ENCODE measurements at regions not wholly inside any gene's neighbourhood (a gene's known extent, or its start where the extent isn't known, plus 50 kb on each side); places are given as distances from the start of the nearest gene placed in this dataset.

- Histone ChIP-seq H3K36me3 (ENCODE audit: insufficient read depth, low read length) (no peaks in the 10 kb centered on the region), H3K4me3 (ENCODE audit: low read depth, low read length, poor library complexity, severe bottlenecking) (no peak overlapping the region), H3K9me3 (ENCODE audit: low read length) (no peaks in the 10 kb centered on the region), H4K20me1 (ENCODE audit: insufficient read depth, low read length) (no peaks in the 10 kb centered on the region), H3K79me2 (ENCODE audit: insufficient read depth, low read depth, low read length) (no peaks in the 10 kb centered on the region), H3K27ac (ENCODE audit: low read depth, low read length, poor library complexity, severe bottlenecking) (no peak overlapping the region), H2AFZ (ENCODE audit: low read length) (no peak overlapping the region), H3K4me1 (ENCODE audit: insufficient read depth, low read length, poor library complexity, severe bottlenecking) (no peaks in the 10 kb centered on the region), H3K4me2 (ENCODE audit: low read length) (no peak overlapping the region), H3K9me2 (ENCODE audit: insufficient read depth, low read length) (no peaks in the 10 kb centered on the region)
- TF ChIP-seq EZH2phosphoT487 (IDR thresholded peaks at IDR 0.05; ENCODE audit: borderline replicate concordance, low read depth, low read length) (no peak), CTCF (conservative IDR thresholded peaks at IDR 0.05; ENCODE audit: low read length) (no peak)
- POLR2A ChIA-PET, result no interaction called here
- CTCF ChIA-PET (ENCODE audit: unreplicated experiment), result no interaction called here
- no peak for DNase-seq (ENCODE audit: low spot score)
- BruUV-seq (replicated peaks), result no TSS peak
- intact Hi-C loops (cut with micrococcal nuclease; ENCODE audit: unreplicated experiment), result no loop called here
Observed at GRCh38 chr3:124461838-124462632, 268.2 kb upstream of the UMPS start.

GRCh38 chr3:124463234-124463633 is 267.0 kb upstream of the UMPS start:
- POLR2A ChIA-PET, result interaction anchor here (0.8 kb wide), 1 partner anchor 226 kb away, joined by 3 read pairs; no protein-coding TSS in a partner anchor
- Histone ChIP-seq H3K4me2 (ENCODE audit: low read length) (no peak overlapping the region), H3K9me2 (ENCODE audit: insufficient read depth, low read length) (no peaks in the 10 kb centered on the region), H2AFZ (ENCODE audit: low read length) (no peak overlapping the region), H3K4me1 (ENCODE audit: insufficient read depth, low read length, poor library complexity, severe bottlenecking) (no peaks in the 10 kb centered on the region), H3K36me3 (ENCODE audit: insufficient read depth, low read length) (no peaks in the 10 kb centered on the region), H3K4me3 (ENCODE audit: low read depth, low read length, poor library complexity, severe bottlenecking) (no peak overlapping the region), H4K20me1 (ENCODE audit: insufficient read depth, low read length) (no peaks in the 10 kb centered on the region), H3K27ac (ENCODE audit: low read depth, low read length, poor library complexity, severe bottlenecking) (no peak overlapping the region), H3K9me3 (ENCODE audit: low read length) (no peaks in the 10 kb centered on the region), H3K79me2 (ENCODE audit: insufficient read depth, low read depth, low read length) (no peaks in the 10 kb centered on the region)
- TF ChIP-seq CTCF (conservative IDR thresholded peaks at IDR 0.05; ENCODE audit: low read length), result no peak
- no peak for TF ChIP-seq EZH2phosphoT487 (IDR thresholded peaks at IDR 0.05; ENCODE audit: borderline replicate concordance, low read depth, low read length)
- intact Hi-C loops (cut with micrococcal nuclease; ENCODE audit: unreplicated experiment), result no loop called here
- no peak for DNase-seq (ENCODE audit: low spot score)
- CTCF ChIA-PET (ENCODE audit: unreplicated experiment), result no interaction called here
- BruUV-seq (replicated peaks), result no TSS peak

Measured in OCI-LY7 (cell line).